Activated naive CD8-positive, alpha-beta T cell treated with anti-CD3 and anti-CD28 coated beads, Interleukin-2, amount 50 U/mL, for 24 hours (primary cell): ENCODE measurements at regions not wholly inside any gene's neighbourhood (a gene's known extent, or its start where the extent isn't known, plus 50 kb on each side); places are given as distances from the start of the nearest gene placed in this dataset.

Source experiments
- ATAC-seq: fragments of 150-1000 bp; cut with Tn5 transposase; one replicate; pipeline ENCODE4 v1.10.0; 2021
- DNase-seq: peaks from one replicate; pipeline ENCODE4 v3.0.0; 2021
- H3K27ac Mint-ChIP-seq: one replicate; pipeline ENCODE4 v1.8.0; 2021; ENCODE audit warnings: mild to moderate bottlenecking, mixed read lengths
- H3K27me3 Mint-ChIP-seq: one replicate; pipeline ENCODE4 v1.8.0; 2021; ENCODE audit warnings: mixed read lengths
- H3K36me3 Mint-ChIP-seq: one replicate; pipeline ENCODE4 v1.8.0; 2021; ENCODE audit warnings: low read depth, mixed read lengths
- H3K4me1 Mint-ChIP-seq: one replicate; pipeline ENCODE4 v1.8.0; 2021; ENCODE audit warnings: mixed read lengths
- H3K4me3 Mint-ChIP-seq: one replicate; pipeline ENCODE4 v1.8.0; 2021; ENCODE audit warnings: mild to moderate bottlenecking, moderate library complexity, mixed read lengths
- H3K9me3 Mint-ChIP-seq: one replicate; pipeline ENCODE4 v1.8.0; 2021; ENCODE audit warnings: mixed read lengths

DNA sequence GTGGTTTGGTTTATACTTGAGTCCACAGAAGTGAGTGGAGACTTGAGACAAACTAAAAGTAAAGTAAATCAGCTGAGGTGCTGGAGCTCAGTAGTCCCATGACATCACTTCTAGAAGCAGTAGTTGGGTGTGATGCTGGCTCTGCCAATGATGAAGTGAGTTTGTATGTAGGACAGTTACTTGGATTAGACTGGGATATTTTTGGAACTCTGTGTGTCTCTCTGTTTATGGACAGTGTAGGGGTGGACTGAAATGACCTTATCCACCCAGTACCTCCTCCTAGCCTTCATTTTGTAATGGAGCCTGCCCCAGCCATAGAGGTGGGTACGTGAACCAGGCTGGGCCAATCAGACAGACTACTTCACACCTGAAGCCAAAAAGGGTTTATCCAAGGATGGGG is 52.2 kb downstream of the POLR1D start:
- Mint-ChIP-seq H3K4me1 (no peaks in the 10 kb centered on the region), H3K27me3 (peaks cover 3% of the 10 kb centered on the region), H3K36me3 (no peaks in the 10 kb centered on the region), H3K27ac (no peak overlapping the region), H3K9me3 (no peaks in the 10 kb centered on the region), H3K4me3 (no peak overlapping the region)
- ATAC-seq (no peak), DNase-seq (no peak)

DNA sequence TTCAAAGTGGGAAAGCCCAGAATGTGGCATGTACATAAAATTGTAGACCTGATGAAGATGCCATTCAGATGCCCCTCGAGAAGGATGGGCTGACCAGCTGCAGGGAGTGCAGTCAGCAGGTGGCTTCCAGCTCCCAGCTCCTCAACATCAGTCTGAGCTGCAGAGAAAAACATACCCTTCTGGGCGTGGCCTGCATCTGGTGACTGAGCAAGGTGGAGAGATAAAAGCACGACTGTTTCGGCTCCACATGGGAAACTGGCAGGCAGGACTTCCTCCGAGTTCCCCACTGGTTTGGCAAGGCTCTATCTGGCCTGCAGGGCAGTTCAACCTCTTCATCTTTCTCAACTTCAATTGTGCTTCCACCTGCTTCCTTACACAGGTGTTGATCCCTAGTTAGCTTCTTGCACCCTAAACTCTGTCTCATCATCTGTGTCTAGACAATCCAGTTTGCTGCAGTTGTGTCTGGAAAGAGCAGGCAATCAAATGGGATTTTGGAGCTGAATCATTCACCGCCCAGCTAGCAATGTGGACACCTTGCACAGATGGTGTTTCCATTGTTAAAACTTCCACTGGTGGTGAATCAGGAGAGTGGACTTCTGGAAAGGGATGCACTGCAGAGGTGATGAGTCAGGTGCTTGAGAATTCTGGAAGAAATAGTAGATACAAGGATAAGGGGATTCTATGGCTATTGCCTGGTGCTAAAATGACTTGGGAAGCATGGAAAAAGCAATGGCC is 56.8 kb downstream of the POLR1D start:
- no peaks in the 10 kb centered on the region for H3K36me3 Mint-ChIP-seq
- peaks cover 16% of the 10 kb centered on the region for H3K27me3 Mint-ChIP-seq
- H3K4me3 Mint-ChIP-seq: no peak overlapping the region
- ATAC-seq: no peak
- H3K27ac Mint-ChIP-seq: no peak overlapping the region
- H3K9me3 Mint-ChIP-seq: no peaks in the 10 kb centered on the region
- DNase-seq: no peak
- H3K4me1 Mint-ChIP-seq: no peaks in the 10 kb centered on the region

DNA sequence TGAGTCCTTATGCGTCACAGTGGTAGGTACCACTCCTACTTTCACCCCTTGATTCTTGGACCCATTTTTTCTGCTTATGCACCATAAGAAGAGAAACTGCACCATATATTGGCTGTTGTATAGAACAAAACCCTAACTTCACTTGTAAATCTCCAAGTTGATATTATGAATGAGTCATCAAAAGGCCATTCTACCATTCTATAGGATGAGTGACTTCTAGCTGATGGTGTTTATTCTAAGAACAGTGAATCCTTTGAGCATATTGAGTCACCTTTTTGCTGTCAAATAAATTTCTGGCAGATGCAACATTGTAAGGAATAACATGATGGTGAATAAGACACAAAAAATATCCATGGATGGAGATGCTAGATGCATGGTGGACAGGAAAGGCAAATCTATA is 57.7 kb downstream of the POLR1D start:
- no peak overlapping the region for H3K4me3 Mint-ChIP-seq
- peaks cover 18% of the 10 kb centered on the region for H3K27me3 Mint-ChIP-seq
- ATAC-seq: no peak

DNA sequence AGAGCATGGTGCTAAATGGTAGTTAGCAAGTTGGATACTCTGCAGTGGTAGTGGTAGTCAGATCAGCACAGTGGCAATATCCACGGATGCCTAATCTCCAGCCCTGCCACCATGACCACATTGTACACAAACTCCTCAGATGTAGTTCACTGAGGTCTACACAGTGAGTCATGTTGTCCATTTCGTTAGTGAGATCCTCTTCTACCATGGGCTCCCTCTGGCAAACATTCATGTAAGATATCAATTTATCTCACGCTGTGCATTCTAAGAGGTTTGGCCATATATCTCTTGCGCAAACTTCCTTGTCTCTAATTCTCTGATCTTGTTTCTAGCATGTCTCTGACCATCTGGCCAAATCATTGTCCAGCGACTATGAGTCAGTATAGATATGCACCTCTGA is 58.2 kb downstream of the POLR1D start:
- DNase-seq (no peak), ATAC-seq (no peak)
- Mint-ChIP-seq H3K4me3 (no peak overlapping the region), H3K36me3 (no peaks in the 10 kb centered on the region), H3K9me3 (no peaks in the 10 kb centered on the region), H3K27ac (no peak overlapping the region), H3K4me1 (no peaks in the 10 kb centered on the region), H3K27me3 (peaks cover 18% of the 10 kb centered on the region)

More for the DNA sequence above, 57.7 kb downstream of the POLR1D start:
- no peak for DNase-seq
- no peaks in the 10 kb centered on the region for H3K36me3 Mint-ChIP-seq
- no peaks in the 10 kb centered on the region for H3K9me3 Mint-ChIP-seq
- H3K4me1 Mint-ChIP-seq: no peaks in the 10 kb centered on the region
- H3K27ac Mint-ChIP-seq: no peak overlapping the region

- DNase-seq: no peak
- peaks cover 20% of the 10 kb centered on the region for H3K27me3 Mint-ChIP-seq
- H3K4me1 Mint-ChIP-seq: no peaks in the 10 kb centered on the region
- no peak for ATAC-seq
- no peaks in the 10 kb centered on the region for H3K36me3 Mint-ChIP-seq
- no peak overlapping the region for H3K27ac Mint-ChIP-seq
- no peak overlapping the region for H3K4me3 Mint-ChIP-seq
- no peaks in the 10 kb centered on the region for H3K9me3 Mint-ChIP-seq
These were observed 58.8 kb downstream of the POLR1D start for GRCh38 chr13:27680465-27680864.

- Mint-ChIP-seq H3K4me1 (no peaks in the 10 kb centered on the region), H3K36me3 (peaks cover 4% of the 10 kb centered on the region), H3K4me3 (no peak overlapping the region), H3K27me3 (peaks cover 3% of the 10 kb centered on the region), H3K9me3 (peaks cover 27% of the 10 kb centered on the region), H3K27ac (no peak overlapping the region)
- DNase-seq (no peak), ATAC-seq (no peak)
These were observed 69.5 kb downstream of the POLR1D start for GRCh38 chr13:27691207-27691606.

DNA sequence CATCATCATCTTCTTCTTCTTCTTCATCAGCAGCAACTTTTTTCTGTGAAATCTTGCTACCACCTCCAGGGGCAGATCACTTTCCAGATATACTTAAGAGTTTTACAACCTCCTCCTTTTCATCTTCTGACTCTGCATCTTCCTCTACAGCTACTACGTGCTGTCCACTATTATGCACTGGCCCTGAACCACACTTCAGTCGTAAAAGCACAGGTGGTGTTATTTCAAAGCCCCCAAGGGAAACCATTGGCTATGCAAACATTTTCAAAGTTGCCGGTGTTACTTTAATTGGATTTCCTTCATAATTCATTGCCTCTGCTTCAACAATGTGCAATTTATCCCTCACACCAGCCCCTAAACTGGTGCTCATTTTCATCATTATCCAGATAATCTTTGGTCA is 75.0 kb downstream of the POLR1D start:
- H3K9me3 Mint-ChIP-seq: peaks cover 3% of the 10 kb centered on the region
- H3K36me3 Mint-ChIP-seq: peaks cover 2% of the 10 kb centered on the region
- DNase-seq (no peak), ATAC-seq (no peak)
- H3K27me3 Mint-ChIP-seq: peaks cover 9% of the 10 kb centered on the region
- H3K4me3 Mint-ChIP-seq: no peak overlapping the region
- H3K27ac Mint-ChIP-seq: no peak overlapping the region
- peaks cover 2% of the 10 kb centered on the region for H3K4me1 Mint-ChIP-seq

DNA sequence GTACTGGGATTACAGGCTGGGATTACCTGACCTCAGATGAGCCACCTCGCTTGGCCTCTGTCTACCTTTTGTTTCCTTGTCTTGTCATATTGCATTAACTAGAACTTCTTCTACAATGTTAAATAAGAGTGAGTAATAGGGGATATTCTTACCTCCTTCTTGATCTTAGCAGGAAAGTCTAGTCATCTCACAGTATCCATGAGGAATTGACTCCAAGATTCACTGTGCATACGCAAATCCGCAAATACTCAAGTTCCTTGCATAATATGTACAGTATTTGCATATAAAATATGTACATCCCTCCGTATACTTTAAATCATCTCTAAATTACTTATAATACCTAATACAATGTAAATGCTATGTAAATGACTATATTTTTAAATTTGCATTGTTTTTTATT is 78.3 kb downstream of the POLR1D start:
- Mint-ChIP-seq H3K4me1 (peaks cover 5% of the 10 kb centered on the region), H3K27ac (no peak overlapping the region), H3K36me3 (peaks cover 8% of the 10 kb centered on the region), H3K4me3 (no peak overlapping the region), H3K27me3 (peaks cover 9% of the 10 kb centered on the region), H3K9me3 (peaks cover 23% of the 10 kb centered on the region)
- ATAC-seq (no peak), DNase-seq (no peak)

GRCh38 chr13:27704681-27705080 is 83.0 kb downstream of the POLR1D start:
- no peak for ATAC-seq
- DNase-seq: no peak
- Mint-ChIP-seq H3K4me3 (no peak overlapping the region), H3K36me3 (peaks cover 12% of the 10 kb centered on the region), H3K27ac (no peak overlapping the region), H3K9me3 (peaks cover 38% of the 10 kb centered on the region), H3K27me3 (peaks cover 22% of the 10 kb centered on the region), H3K4me1 (peaks cover 3% of the 10 kb centered on the region)

GRCh38 chr13:27708325-27708724 is 84.0 kb upstream of the GSX1 start:
- peaks cover 6% of the 10 kb centered on the region for H3K36me3 Mint-ChIP-seq
- no peak overlapping the region for H3K4me3 Mint-ChIP-seq
- ATAC-seq (peak; percentile 24), DNase-seq (no peak)
- H3K27ac Mint-ChIP-seq: no peak overlapping the region
- H3K4me1 Mint-ChIP-seq: peaks cover 3% of the 10 kb centered on the region
- H3K9me3 Mint-ChIP-seq: peaks cover 22% of the 10 kb centered on the region
- peaks cover 26% of the 10 kb centered on the region for H3K27me3 Mint-ChIP-seq

GRCh38 chr13:27709779-27710178 is 82.5 kb upstream of the GSX1 start:
- Mint-ChIP-seq H3K27me3 (peaks cover 26% of the 10 kb centered on the region), H3K4me1 (no peaks in the 10 kb centered on the region), H3K36me3 (peaks cover 4% of the 10 kb centered on the region), H3K27ac (no peak overlapping the region), H3K4me3 (no peak overlapping the region), H3K9me3 (peaks cover 16% of the 10 kb centered on the region)
- ATAC-seq (no peak), DNase-seq (no peak)

- Mint-ChIP-seq H3K4me3 (no peak overlapping the region), H3K9me3 (no peaks in the 10 kb centered on the region), H3K27me3 (peaks cover 20% of the 10 kb centered on the region), H3K27ac (no peak overlapping the region), H3K4me1 (no peaks in the 10 kb centered on the region), H3K36me3 (no peaks in the 10 kb centered on the region)
- ATAC-seq: no peak
- DNase-seq: no peak
These were observed 79.9 kb upstream of the GSX1 start for GRCh38 chr13:27712421-27712820.

- no peak for ATAC-seq
- no peak overlapping the region for H3K27ac Mint-ChIP-seq
- no peaks in the 10 kb centered on the region for H3K9me3 Mint-ChIP-seq
- no peaks in the 10 kb centered on the region for H3K4me1 Mint-ChIP-seq
- peaks cover 10% of the 10 kb centered on the region for H3K27me3 Mint-ChIP-seq
- no peak for DNase-seq
- H3K36me3 Mint-ChIP-seq: no peaks in the 10 kb centered on the region
- H3K4me3 Mint-ChIP-seq: no peak overlapping the region
These were observed 78.5 kb upstream of the GSX1 start for GRCh38 chr13:27713767-27714166.

GRCh38 chr13:27721681-27722080 is 70.6 kb upstream of the GSX1 start:
- DNase-seq (no peak), ATAC-seq (no peak)
- Mint-ChIP-seq H3K4me3 (no peak overlapping the region), H3K27ac (no peak overlapping the region), H3K36me3 (no peaks in the 10 kb centered on the region), H3K4me1 (no peaks in the 10 kb centered on the region), H3K27me3 (peaks cover 2% of the 10 kb centered on the region), H3K9me3 (no peaks in the 10 kb centered on the region)

GRCh38 chr13:27728271-27728670 is 64.0 kb upstream of the GSX1 start:
- Mint-ChIP-seq H3K27ac (no peak overlapping the region), H3K36me3 (no peaks in the 10 kb centered on the region), H3K4me1 (no peaks in the 10 kb centered on the region), H3K4me3 (no peak overlapping the region), H3K27me3 (peaks cover 6% of the 10 kb centered on the region), H3K9me3 (no peaks in the 10 kb centered on the region)
- DNase-seq (no peak), ATAC-seq (no peak)

GRCh38 chr13:27730191-27730590 is 62.1 kb upstream of the GSX1 start:
- Mint-ChIP-seq H3K9me3 (no peaks in the 10 kb centered on the region), H3K4me3 (no peak overlapping the region), H3K27ac (no peak overlapping the region), H3K4me1 (no peaks in the 10 kb centered on the region), H3K36me3 (no peaks in the 10 kb centered on the region), H3K27me3 (peaks cover 12% of the 10 kb centered on the region)
- ATAC-seq (no peak), DNase-seq (no peak)
